ENCODE measurements at regions not wholly inside any gene's neighbourhood (a gene's known extent, or its start where the extent isn't known, plus 50 kb on each side); places are given as distances from the start of the nearest gene placed in this dataset.

GRCh38 chr3:65252266-65252665 is 564.5 kb upstream of the ADAMTS9 start:
- H3F3A ChIP-seq (replicated peaks; ENCODE audit: insufficient read depth) = no peaks in the 10 kb centered on the region
- no peak overlapping the region for H3K4me3 ChIP-seq (ENCODE audit: low read depth in 2 of 2, low read length in 1 of 2)
- DNase-seq = no peak
- TF ChIP-seq MEF2A (IDR thresholded peaks at IDR 0.05; ENCODE audit: borderline replicate concordance, low read depth) (no peak), FOSL2 (IDR thresholded peaks at IDR 0.05; ENCODE audit: borderline replicate concordance, low read depth) (no peak), ZBTB33 (IDR thresholded peaks at IDR 0.05; ENCODE audit: borderline replicate concordance, low read depth) (no peak), TAF1 (IDR thresholded peaks at IDR 0.05; ENCODE audit: borderline replicate concordance, low read depth, low read length) (no peak), RFX5 (IDR thresholded peaks at IDR 0.05; ENCODE audit: low read length) (no peak), TCF12 (IDR thresholded peaks at IDR 0.05) (no peak), YY1 (IDR thresholded peaks at IDR 0.05; ENCODE audit: low read depth) (no peak), USF2 (IDR thresholded peaks at IDR 0.05; ENCODE audit: borderline replicate concordance, low read depth, low read length) (no peak), REST (IDR thresholded peaks at IDR 0.05; ENCODE audit: low read depth, low read length) (no peak), POLR2AphosphoS5 (IDR thresholded peaks at IDR 0.05; ENCODE audit: low read depth, low read length) (no peak), TEAD4 (IDR thresholded peaks at IDR 0.05; ENCODE audit: borderline replicate concordance, insufficient read depth) (no peak), PBX3 (IDR thresholded peaks at IDR 0.05) (no peak), NRF1 (IDR thresholded peaks at IDR 0.05; ENCODE audit: low read depth, low read length) (no peak), IRF3 (IDR thresholded peaks at IDR 0.05; ENCODE audit: low read depth, low read length) (no peak), CHD2 (IDR thresholded peaks at IDR 0.05; ENCODE audit: low read length, partially characterized antibody) (no peak), ELF1 (IDR thresholded peaks at IDR 0.05) (no peak), GATA2 (CRISPR knock-in tag; IDR thresholded peaks at IDR 0.05) (no peak), USF1 (IDR thresholded peaks at IDR 0.05; ENCODE audit: borderline replicate concordance, low read depth) (no peak), RAD21 (IDR thresholded peaks at IDR 0.05; ENCODE audit: low read length) (no peak), GABPA (IDR thresholded peaks at IDR 0.05; ENCODE audit: low read depth) (no peak)
- no peaks in the 10 kb centered on the region for H3K36me3 ChIP-seq (replicated peaks in 1 of 2; ENCODE audit: control insufficient read depth in 1 of 2, insufficient read depth in 2 of 2, low read length in 1 of 2)
- POLR2A ChIA-PET = no interaction called here
- H2AFZ ChIP-seq (ENCODE audit: low read depth) = no peak overlapping the region
- H3K9me3 ChIP-seq = no peaks in the 10 kb centered on the region
- no peak overlapping the region for H3K27ac ChIP-seq (ENCODE audit: low read depth in 2 of 2, low read length in 1 of 2)
- H3K4me1 ChIP-seq (ENCODE audit: control insufficient read depth in 1 of 2, insufficient read depth in 2 of 2, low read depth in 1 of 2, low read length in 1 of 2) = no peaks in the 10 kb centered on the region; a peak in 2 of 4 replicates
- H4K20me1 ChIP-seq (ENCODE audit: insufficient read depth) = no peaks in the 10 kb centered on the region
- CTCF ChIA-PET = interaction anchor here (1.1 kb wide), 1 partner anchor 718 kb away, joined by 3 read pairs; no protein-coding TSS in a partner anchor
- H3K9ac ChIP-seq = no peak overlapping the region
- no peaks in the 10 kb centered on the region for H3K9me2 ChIP-seq
- H3K27me3 ChIP-seq (ENCODE audit: insufficient read depth) = no peaks in the 10 kb centered on the region; the same call in 1 of the 2 replicates
- no peak overlapping the region for H3K4me2 ChIP-seq
- no peaks in the 10 kb centered on the region for H3K79me2 ChIP-seq (ENCODE audit: insufficient read depth)
